NCI-H1436 treated with DMSO at 0.1 percent for 48 hours (cell line): ENCODE measurements at regions not wholly inside any gene's neighbourhood (a gene's known extent, or its start where the extent isn't known, plus 50 kb on each side); places are given as distances from the start of the nearest gene placed in this dataset.

Experiments used
- DNase-seq: peaks from one replicate; lab custom pipeline; 2025; lab: John Stamatoyannopoulos, UW

DNA sequence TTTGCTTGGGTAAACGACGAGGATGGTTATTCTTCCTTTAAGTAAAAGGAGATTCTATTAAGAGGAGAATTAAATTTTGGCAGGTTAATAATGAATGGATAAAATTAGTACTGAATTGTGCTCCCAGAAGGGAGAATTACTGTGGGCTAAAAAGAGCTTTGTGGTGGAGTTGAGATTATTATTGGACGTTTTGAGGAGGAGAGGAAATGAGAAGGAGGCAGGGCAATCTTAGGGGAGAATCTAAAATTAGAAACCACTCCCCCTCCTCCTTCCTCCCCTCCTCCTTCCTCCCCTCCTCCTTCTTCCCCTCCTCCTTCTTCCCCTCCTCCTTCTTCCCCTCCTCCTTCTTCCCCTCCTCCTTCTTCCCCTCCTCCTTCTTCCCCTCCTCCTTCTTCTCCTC, 331.8 kb downstream of the PRL start:
- DNase-seq, result no peak

GRCh38 chr6:21965953-21966539, 330.8 kb downstream of the PRL start:
- no peak for DNase-seq

DNA sequence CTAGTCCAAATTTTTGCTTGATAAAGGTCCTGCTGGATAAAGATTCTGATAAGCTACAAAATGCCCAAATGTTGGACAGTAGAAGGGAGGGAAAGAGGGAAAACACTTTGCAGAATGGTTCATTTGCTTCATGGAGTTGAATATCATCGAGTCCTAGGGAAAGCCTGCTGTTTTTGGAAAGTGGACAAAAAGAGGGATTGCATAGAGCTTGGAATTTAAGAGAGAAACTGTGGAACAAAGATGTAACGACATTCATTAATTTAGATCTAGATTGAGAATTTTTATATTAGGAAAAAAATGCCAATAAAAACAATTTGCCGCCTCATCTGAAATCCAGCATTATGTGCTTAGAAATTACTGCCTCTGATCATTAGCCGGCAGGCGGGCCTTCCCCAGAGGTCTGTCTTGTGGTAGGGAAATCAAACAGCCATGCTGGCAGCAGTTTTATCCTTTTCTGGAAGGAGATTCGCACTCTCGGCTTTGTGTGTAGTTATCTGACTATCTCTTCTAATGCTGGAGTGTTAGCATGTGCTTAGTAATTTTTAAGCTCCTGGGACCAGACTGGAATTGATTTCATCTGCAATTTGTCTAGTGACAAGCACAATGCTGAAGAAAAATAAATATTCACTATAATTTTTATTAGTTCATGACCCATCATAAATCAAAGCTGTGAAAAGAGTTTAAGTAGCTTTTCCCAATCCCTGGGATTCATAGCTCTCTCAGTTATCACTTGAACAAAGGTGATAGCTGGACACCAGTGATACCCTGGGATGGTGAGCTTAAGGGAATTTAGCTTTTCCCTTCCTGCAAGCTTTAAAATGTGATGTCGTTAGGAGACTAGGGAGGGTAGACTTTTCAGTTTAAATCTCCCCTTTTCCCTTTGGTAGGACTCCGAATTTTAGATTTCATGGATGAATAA, 329.5 kb downstream of the PRL start:
- no peak for DNase-seq

GRCh38 chr6:21968411-21968810, 328.4 kb downstream of the PRL start:
- no peak for DNase-seq

- no peak for DNase-seq
These were observed 327.6 kb downstream of the PRL start for GRCh38 chr6:21969192-21969591.

- DNase-seq, result no peak
These were observed 326.1 kb downstream of the PRL start for GRCh38 chr6:21970569-21971300.

DNA sequence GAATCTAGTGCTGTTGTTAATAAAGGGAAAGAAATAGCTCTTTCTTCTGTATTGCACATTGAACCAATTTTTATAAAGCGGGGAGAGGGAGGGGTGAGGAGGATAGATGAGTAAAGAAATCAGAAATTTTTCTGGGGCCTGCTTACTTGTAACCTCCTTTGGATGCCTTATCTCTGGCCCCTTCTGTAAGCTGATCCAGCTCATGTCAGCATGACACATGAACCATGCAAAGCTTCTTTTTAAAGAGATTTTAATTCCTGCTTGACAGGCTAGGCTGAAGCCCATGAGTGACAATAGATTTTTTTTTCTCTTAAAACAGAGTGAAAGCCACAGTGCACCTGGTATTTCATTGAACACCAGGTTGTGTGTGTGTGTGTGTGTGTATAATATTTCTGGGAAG, 325.3 kb downstream of the PRL start:
- no peak for DNase-seq

DNA sequence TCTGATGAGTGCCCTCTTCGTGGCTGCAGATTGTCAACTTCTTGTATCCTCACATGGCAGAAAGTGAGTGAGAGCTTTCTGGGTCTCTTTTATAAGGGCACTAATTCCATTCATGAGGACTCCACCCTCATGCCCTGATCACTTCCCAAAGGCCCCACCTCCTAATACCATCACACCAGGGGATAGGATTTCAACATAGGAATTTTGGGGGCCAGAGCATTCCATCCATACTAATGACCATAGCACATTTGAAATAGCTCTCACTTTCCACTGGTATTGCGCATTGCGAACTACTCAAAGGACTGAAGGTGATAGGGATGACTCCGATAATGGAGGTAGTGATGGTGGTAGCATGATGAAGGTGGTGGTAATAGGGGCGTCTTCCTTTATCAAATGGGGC, 324.3 kb downstream of the PRL start:
- DNase-seq, result no peak

GRCh38 chr6:21977346-21977745, 319.5 kb downstream of the PRL start:
- no peak for DNase-seq

DNA sequence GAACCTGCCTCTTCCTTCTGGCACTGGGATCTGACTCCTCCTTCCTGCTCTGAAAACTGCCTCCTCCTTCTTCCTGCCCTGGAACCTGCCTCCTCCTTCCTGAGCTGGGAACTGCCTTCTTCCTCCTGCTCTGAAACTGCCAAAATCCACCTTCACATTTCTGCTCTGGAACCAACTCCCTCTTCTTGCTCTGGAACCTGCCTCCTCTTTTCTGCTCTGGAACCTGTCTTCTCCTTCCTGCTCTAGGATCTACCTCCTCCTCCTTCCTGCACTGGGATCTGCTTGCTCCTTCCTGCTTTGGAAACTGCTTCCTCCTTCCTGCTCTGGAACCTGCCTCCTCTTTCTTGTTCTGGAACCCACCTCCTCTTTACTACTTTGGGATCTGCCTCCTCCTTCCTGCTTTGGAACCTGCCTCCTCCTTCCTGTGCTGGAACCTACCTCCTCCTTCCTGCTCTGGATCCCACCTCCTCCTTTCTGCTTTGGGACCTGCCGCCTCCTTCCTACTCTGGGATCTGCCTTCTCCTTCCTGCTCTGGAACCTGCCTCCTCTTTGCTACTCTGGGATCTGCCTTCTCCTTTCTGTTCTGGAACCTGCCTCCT, 315.5 kb downstream of the PRL start:
- no peak for DNase-seq

DNA sequence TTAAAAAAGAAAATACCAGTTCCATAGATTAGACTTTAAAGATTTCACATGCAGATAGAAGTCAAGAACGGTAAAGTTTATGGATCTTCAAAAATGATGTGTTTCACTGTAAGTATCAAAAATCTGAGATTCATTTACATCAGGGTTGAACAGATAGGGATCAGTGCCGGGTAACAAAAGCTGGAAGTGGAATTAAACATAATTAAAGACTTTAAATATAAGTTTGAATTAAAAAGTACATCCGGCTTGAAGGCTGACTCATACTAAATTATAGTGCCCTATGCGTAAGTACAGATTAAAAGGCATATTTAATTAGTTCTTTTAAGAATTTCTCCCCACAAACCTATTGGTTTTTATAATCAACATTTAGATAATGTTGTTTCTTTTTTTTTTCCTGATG, 312.7 kb downstream of the PRL start:
- DNase-seq, result no peak

GRCh38 chr6:21984561-21984960, 312.3 kb downstream of the PRL start:
- no peak for DNase-seq

- DNase-seq, result no peak
These were observed 310.9 kb downstream of the PRL start for GRCh38 chr6:21985904-21986303.

DNA sequence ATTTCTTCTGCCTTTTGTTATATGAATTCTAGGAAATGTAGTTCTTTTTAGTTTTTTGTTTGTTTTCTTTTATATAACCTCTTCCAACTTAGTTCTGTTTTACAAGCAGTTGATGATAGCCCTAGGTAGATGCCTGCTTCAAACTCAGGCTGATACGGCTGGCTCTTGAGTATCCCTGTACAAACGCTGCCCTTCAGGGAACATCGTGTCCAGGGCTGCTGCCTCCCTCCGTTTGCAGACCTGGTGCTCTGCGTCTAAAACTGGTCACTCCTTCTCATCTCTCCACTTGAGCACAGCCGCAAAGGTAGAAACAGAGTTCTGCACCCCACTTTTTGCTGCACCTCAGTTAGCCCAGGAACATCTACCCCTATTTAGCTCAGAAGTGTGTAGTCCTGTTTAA, 310.1 kb downstream of the PRL start:
- DNase-seq, result no peak

DNA sequence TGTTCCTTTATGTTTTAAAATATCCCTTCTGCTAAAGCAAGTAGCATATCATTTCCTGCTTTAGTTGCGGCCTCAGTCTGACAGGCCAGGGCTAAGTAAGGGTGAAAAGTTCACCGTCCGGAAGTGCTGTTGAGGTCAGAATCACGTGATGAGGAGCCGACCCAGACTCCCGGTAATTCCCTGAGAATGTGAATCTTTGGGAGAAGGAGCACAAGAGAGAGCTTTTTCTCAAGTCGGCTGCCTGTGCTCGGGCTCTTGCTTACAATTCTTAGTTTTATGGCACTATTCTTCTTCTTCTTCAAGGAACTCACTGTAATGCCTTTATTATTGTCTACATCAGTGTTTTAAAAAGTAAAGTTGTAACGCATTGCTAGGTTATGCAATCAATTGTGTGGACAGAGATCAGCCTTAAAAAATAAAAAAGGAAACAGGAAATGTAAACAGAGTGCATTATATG, 309.3 kb downstream of the PRL start:
- no peak for DNase-seq

DNA sequence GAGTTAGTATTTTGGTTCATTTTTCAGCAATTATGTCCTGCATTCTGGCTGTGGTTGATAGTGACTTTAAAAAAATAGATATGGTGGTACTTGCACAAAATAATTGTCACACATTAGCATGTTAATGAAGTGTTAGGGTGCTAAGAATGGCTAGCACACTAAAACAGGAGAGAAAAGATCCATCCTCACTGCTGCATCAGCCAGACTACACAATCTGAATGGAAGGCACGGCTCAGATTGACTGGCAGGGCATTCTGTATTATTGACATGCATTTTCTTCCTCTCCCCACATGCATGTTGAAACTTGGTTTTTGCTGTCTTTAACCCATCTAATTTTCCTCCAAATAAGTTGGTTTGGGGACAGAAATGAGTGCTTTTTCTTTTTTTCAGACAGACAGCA, 306.3 kb downstream of the PRL start:
- DNase-seq, result no peak

GRCh38 chr6:21992178-21992967, 304.5 kb downstream of the PRL start:
- DNase-seq, result no peak

GRCh38 chr6:21993841-21994240, 303.0 kb downstream of the PRL start:
- DNase-seq, result no peak

GRCh38 chr6:21994821-21995220, 302.0 kb downstream of the PRL start:
- DNase-seq, result no peak

DNA sequence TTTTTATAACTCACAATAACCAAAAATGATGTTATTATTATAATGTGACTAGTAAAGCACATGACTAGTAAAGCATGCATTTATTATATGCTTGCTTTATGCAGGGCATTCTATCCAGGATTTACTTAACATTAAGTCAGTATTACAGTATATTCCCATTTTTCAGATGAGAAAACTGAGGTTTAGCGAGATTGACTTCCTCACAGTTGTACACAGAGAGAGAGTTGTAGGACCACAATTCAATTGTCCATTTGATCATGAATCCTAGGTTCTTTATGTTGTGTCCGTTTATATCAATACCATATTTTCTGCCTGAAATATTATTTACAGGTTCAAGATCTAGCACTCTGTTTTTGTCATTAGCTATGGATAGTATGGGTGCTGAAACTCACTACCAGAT, 301.5 kb downstream of the PRL start:
- DNase-seq, result no peak

- no peak for DNase-seq
These were observed 300.3 kb downstream of the PRL start for GRCh38 chr6:21996425-21997118.
